ENCODE measurements at regions not wholly inside any gene's neighbourhood (a gene's known extent, or its start where the extent isn't known, plus 50 kb on each side); places are given as distances from the start of the nearest gene placed in this dataset.

DNA sequence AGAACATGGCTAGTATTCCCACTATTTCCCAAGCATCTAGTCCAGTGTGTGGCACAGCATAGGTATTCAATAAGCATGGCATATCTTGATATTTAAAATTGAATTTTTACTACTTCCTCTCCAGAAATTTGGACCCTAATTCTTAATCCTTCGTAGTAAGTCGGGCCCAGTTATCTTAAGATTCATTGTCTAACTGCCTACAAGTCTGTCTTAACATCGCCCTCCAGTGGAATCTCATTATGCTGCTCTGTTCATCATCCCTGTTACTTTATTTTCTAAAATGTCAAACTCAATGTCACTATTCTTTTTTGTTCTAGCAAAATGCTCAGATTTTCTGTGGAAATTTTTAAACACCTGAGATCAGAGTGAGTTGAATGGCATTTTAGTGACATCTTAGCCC lies 606.2 kb downstream of the KLHL13 start:
- Histone ChIP-seq H3K9me3 (ENCODE audit: low read depth, low read length, poor library complexity, severe bottlenecking) (no peaks in the 10 kb centered on the region), H3K27ac (ENCODE audit: low read depth, low read length, poor library complexity, severe bottlenecking) (no peak overlapping the region), H3K4me3 (ENCODE audit: low read depth, low read length, poor library complexity, severe bottlenecking) (no peak overlapping the region), H3K4me1 (ENCODE audit: insufficient read depth, low read length, poor library complexity, severe bottlenecking) (no peaks in the 10 kb centered on the region), H3K36me3 (ENCODE audit: insufficient read depth, low read length, poor library complexity, severe bottlenecking) (no peaks in the 10 kb centered on the region), H3K27me3 (replicated peaks; ENCODE audit: insufficient read depth, low read depth, low read length, poor library complexity) (no peaks in the 10 kb centered on the region)
- DNase-seq (ENCODE audit: low spot score) = peak; percentile 20
- intact Hi-C loops (cut with micrococcal nuclease; ENCODE audit: unreplicated experiment) = no loop called here
- no TSS peak for BruUV-seq (replicated peaks)
- ChIA-PET POLR2A (ENCODE audit: low non-redundant PET) (interaction anchor here (0.6 kb wide), 1 partner anchor 334 kb away, joined by 3 read pairs; no protein-coding TSS in a partner anchor), CTCF (interaction anchor here (0.6 kb wide), 1 partner anchor 16 kb away, joined by 3 read pairs; no protein-coding TSS in a partner anchor)
- TF ChIP-seq, protein P1, sequence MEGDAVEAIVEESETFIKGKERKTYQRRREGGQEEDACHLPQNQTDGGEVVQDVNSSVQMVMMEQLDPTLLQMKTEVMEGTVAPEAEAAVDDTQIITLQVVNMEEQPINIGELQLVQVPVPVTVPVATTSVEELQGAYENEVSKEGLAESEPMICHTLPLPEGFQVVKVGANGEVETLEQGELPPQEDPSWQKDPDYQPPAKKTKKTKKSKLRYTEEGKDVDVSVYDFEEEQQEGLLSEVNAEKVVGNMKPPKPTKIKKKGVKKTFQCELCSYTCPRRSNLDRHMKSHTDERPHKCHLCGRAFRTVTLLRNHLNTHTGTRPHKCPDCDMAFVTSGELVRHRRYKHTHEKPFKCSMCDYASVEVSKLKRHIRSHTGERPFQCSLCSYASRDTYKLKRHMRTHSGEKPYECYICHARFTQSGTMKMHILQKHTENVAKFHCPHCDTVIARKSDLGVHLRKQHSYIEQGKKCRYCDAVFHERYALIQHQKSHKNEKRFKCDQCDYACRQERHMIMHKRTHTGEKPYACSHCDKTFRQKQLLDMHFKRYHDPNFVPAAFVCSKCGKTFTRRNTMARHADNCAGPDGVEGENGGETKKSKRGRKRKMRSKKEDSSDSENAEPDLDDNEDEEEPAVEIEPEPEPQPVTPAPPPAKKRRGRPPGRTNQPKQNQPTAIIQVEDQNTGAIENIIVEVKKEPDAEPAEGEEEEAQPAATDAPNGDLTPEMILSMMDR (conservative IDR thresholded peaks at IDR 0.05; ENCODE audit: low read depth, low read length) = peak; percentile 47
- TF ChIP-seq EZH2 (IDR thresholded peaks at IDR 0.05; ENCODE audit: borderline replicate concordance, low read depth, low read length, poor library complexity, severe bottlenecking) = no peak

DNA sequence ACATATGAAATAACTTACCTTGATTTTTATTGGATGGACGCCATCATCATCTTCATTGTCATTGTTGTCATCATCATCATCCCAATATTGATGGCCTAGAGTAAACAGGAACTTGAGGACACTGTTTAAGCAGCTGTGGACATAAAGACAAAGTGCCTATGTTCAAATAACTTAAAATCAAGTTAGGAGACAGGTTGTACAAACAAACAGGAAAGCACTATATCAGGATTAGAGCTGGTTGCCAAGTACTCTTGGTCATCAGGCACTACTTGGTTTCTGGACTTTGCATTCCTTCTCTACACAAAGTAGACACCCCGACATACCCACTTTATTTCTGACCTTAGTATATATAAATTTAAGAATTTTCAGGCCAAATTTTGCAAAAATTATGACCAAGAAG lies 608.6 kb downstream of the KLHL13 start:
- Histone ChIP-seq H3K27ac (ENCODE audit: low read depth, low read length, poor library complexity, severe bottlenecking) (no peak overlapping the region), H3K4me1 (ENCODE audit: insufficient read depth, low read length, poor library complexity, severe bottlenecking) (no peaks in the 10 kb centered on the region), H3K27me3 (replicated peaks; ENCODE audit: insufficient read depth, low read depth, low read length, poor library complexity) (no peaks in the 10 kb centered on the region), H3K36me3 (ENCODE audit: insufficient read depth, low read length, poor library complexity, severe bottlenecking) (no peaks in the 10 kb centered on the region), H3K9me3 (ENCODE audit: low read depth, low read length, poor library complexity, severe bottlenecking) (no peaks in the 10 kb centered on the region), H3K4me3 (ENCODE audit: low read depth, low read length, poor library complexity, severe bottlenecking) (no peak overlapping the region)
- no peak for DNase-seq (ENCODE audit: low spot score)
- ChIA-PET CTCF (no interaction called here), POLR2A (ENCODE audit: low non-redundant PET) (no interaction called here)
- TF ChIP-seq, protein P1 (conservative IDR thresholded peaks at IDR 0.05; ENCODE audit: low read depth, low read length) = no peak
- TF ChIP-seq EZH2 (IDR thresholded peaks at IDR 0.05; ENCODE audit: borderline replicate concordance, low read depth, low read length, poor library complexity, severe bottlenecking) = no peak
- BruUV-seq (replicated peaks) = no TSS peak
- intact Hi-C loops (cut with micrococcal nuclease; ENCODE audit: unreplicated experiment) = no loop called here

DNA sequence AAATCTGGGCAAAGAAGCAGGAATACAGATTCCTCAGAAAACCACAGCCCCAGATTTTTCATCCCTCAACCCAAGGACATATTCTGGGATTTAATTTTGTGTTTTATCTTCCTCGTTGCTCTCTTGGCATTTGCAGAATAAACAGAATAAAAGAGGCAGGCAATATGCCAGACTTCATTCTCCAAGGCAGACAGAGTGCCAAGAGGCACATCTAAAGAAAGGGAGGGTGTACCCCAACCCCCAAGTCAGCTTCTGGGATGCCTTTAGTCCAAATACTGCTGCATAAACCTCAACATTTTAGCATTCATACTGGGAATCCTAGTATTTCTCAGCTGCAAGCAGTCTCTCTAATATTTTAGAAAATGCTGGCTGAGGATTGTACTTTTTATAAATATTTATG lies 629.2 kb downstream of the KLHL13 start:
- no peaks in the 10 kb centered on the region for H3K9me3 ChIP-seq (ENCODE audit: low read depth, low read length, poor library complexity, severe bottlenecking)
- DNase-seq (ENCODE audit: low spot score) = no peak
- ChIA-PET CTCF (no interaction called here), POLR2A (ENCODE audit: low non-redundant PET) (no interaction called here)
- H3K27me3 ChIP-seq (replicated peaks; ENCODE audit: insufficient read depth, low read depth, low read length, poor library complexity) = no peaks in the 10 kb centered on the region
- no peaks in the 10 kb centered on the region for H3K4me1 ChIP-seq (ENCODE audit: insufficient read depth, low read length, poor library complexity, severe bottlenecking)
- TF ChIP-seq, protein P1 (conservative IDR thresholded peaks at IDR 0.05; ENCODE audit: low read depth, low read length) = no peak
- TF ChIP-seq EZH2 (IDR thresholded peaks at IDR 0.05; ENCODE audit: borderline replicate concordance, low read depth, low read length, poor library complexity, severe bottlenecking) = no peak
- H3K4me3 ChIP-seq (ENCODE audit: low read depth, low read length, poor library complexity, severe bottlenecking) = no peak overlapping the region
- intact Hi-C loops (cut with micrococcal nuclease; ENCODE audit: unreplicated experiment) = no loop called here
- BruUV-seq (replicated peaks) = no TSS peak
- H3K27ac ChIP-seq (ENCODE audit: low read depth, low read length, poor library complexity, severe bottlenecking) = no peak overlapping the region
- H3K36me3 ChIP-seq (ENCODE audit: insufficient read depth, low read length, poor library complexity, severe bottlenecking) = no peaks in the 10 kb centered on the region

Data from A673 (cell line).